NCI-H345 treated with DMSO at 0.1 percent for 48 hours (cell line): ENCODE measurements at regions not wholly inside any gene's neighbourhood (a gene's known extent, or its start where the extent isn't known, plus 50 kb on each side); places are given as distances from the start of the nearest gene placed in this dataset.

Experiments
- DNase-seq: peaks from one replicate; lab custom pipeline; 2025; ENCODE audit not compliant: unreplicated experiment; lab: John Stamatoyannopoulos, UW

- no peak for DNase-seq
Measured at GRCh38 chr5:159638954-159639559, 277.2 kb upstream of the ADRA1B start.

- no peak for DNase-seq
Measured at GRCh38 chr5:159639590-159639989, 276.7 kb upstream of the ADRA1B start.

DNA sequence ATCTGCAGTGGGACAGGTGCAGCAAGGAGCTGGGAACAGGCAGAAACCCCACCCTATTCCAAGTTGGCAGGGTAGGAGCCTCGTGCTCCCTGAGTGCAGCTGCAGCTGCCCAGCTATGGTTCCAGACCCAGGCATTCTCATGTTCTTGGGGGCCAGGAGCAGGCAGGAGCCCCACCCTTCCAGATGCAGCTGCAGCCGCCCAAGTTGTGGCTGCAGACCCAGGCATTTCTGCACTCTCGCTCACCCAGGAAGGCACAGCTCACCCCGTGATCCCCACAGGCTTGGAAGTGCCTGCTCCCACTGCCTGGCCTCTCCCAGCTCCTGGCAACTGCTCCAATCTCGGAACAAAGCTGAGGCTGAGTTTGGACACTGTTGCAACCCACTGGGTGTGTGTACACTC, 275.8 kb upstream of the ADRA1B start:
- DNase-seq = no peak

DNA sequence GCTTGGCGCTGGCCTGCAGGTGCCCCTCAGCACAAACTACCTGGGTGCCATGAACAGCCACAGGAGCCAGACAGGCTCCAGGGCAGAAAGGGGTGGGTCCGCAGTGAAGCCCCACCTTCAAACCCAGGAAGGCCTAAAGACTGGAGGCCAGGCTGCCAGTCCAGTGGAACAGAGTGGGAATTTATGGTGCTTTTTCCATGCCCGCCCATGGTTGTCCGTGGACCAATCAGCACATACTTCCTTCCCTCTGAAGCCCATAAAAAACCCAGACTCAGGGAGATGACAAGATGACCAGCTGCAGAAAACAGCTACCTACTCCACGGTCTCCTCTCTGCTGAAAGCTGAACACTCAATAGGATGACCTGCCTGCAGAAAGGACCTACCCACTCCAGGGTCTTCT, 275.4 kb upstream of the ADRA1B start:
- no peak for DNase-seq

GRCh38 chr5:159641371-159642039, 274.8 kb upstream of the ADRA1B start:
- DNase-seq = no peak

DNA sequence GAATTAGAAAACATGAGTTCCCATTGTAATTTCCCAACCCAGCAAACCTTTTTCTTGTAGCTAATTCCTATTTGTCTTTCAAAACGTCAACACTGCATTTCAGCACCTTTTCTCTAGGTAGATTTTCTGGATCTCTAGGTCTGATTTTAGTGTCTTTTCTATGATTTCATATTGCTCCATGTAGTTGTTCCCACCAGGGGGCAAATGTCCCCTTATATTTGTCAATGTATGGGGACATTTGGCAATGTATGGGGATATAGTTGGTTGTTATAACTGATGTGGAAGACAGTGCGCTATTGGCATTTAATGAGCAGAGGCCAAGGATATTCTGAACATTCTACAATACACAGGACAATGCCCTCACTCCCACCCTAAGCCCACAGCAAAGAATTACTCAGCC, 273.9 kb upstream of the ADRA1B start:
- no peak for DNase-seq

- no peak for DNase-seq
Measured at GRCh38 chr5:159644053-159644452, 272.2 kb upstream of the ADRA1B start.

DNA sequence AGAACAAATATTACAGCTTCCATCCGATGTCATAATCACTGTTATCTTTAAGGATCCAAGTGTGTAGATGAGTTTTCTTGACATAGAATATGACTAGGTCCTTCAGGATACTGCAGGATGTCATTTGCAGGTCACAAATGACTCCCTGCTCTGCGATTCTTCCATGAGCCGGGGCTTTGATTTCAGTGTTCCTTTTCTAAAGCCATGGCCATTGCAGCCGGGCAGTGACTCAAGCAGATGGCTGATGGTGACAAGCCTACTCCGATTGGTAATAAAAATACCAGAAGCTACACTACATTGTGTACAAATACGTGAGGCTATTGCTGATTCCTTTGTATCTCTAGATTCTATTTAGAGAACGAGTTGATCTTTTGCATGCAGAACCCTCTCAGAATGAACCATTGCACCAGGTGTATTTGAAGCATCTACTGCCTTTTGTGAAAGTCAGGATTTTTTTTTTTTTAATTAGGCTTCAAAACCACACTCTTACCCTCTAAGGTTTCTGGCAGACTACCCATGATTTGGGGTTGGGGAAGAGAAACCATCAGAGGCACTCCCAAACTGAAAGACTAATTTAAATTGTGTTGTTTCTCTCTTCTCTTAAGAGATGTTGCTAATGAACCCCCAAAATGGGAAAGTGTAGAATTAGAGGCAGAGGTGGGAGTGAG, 271.0 kb upstream of the ADRA1B start:
- no peak for DNase-seq

DNA sequence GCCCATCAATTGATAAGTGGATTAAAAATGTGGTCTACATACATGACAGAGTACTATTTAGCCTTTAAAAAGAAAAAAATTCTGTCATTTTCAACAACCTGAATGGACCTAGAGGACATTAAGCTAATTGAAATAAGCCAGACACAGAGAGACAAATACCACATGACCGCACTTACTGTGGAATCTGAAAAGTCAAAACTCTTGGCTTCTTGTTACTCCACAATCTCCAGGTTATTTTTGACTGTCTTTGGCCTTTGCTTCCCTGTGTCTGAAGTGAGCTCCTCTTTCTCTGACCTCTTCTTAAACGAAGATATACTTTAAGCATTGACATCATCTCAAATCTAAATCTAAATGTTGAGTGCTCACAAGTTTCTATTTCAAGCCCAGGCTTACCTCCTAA, 265.5 kb upstream of the ADRA1B start:
- DNase-seq = no peak

DNA sequence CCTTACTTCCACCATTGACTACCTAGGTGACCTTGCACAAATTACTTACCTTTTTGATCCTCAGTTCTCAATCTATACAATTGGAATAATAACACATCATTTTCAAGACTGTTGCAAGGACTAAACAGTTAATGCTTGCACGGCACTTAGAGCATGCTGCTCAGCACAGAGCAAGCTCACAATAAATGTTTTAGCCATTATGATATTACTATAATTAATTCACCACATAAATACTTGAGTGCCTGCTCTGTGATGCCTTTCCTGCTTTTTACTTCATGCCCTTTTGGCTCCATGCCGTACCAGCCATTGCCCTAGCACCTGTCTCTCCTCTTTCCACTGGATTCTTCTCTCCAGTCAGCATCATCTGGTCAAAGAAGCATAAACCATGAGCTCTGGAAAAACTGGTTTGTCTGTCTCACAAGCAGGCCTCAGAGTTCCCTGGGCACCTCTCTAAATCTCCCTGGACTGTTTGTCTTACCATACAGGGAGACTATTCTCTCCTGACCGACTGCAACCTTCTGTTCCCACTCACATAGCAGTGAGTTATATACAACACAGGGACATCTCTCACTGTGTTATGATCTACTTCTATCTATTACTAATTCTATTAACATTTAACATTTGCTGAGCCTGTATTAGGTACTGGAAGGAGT, 260.4 kb upstream of the ADRA1B start:
- no peak for DNase-seq

- DNase-seq = no peak
Measured at GRCh38 chr5:159657298-159657697, 259.0 kb upstream of the ADRA1B start.

GRCh38 chr5:159657771-159658170, 258.5 kb upstream of the ADRA1B start:
- no peak for DNase-seq

GRCh38 chr5:159658266-159658925, 257.9 kb upstream of the ADRA1B start:
- no peak for DNase-seq

GRCh38 chr5:159660401-159660800, 255.9 kb upstream of the ADRA1B start:
- DNase-seq = no peak

DNA sequence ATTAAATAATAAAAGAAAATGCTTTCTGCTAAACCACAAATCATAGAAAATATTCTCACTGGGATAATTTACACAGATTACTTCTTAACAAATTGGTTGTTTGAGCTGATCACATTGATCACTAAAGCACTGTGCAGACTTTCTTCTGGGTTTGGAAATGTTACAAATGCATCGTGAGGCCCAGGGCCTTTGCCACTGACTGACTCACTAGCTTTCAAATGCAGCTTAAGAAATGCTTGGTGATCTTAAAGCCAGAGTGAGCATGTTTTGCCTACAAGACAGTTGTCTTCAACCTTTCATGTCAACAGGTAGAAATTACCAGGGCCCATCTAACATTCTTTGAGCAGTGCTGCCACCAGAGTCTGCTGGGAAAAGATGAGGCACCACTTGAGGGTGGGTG, 252.3 kb upstream of the ADRA1B start:
- DNase-seq = no peak

- no peak for DNase-seq
Measured at GRCh38 chr5:159667286-159667685, 249.0 kb upstream of the ADRA1B start.

- no peak for DNase-seq
Measured at GRCh38 chr5:159668556-159668955, 247.7 kb upstream of the ADRA1B start.

GRCh38 chr5:159669559-159669958, 246.7 kb upstream of the ADRA1B start:
- no peak for DNase-seq

DNA sequence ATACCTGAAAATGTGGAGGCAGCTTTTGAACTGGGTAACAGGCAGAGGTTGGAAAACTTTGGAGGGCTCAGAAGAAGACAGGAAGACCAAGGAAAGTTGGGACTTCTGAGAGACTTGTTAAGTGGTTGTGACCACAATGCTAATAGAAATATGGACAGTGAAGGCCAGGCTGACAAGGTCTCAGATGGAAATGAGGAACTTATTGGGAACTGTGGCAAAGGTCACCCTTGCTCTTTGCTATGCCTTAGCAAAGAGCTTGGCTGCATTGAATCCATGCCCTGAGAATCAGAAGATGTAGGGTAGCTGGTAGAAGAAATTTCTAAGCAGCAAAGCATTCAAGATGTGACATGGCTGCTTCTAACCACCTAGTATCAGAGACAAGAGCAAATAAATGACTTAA, 244.4 kb upstream of the ADRA1B start:
- no peak for DNase-seq

DNA sequence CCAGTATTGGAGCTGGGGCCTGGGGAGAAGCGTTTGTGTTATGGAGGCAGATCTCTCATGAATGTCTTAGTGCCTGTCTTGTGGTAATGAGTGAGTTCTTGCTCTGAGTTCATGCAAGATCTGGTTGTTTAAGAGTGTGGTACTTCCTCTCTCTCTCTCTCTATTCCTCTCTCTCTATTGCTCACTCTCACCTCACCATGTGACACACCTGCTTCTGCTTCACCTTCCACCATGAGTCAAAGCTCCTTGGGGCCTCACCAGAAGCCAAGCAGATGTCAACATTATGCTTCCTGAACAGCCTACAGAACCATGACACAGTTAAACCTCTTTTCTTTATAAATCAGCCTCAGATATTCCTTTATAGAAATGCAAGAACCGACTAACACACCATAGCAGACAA, 242.7 kb upstream of the ADRA1B start:
- DNase-seq = no peak

GRCh38 chr5:159678657-159679392, 237.5 kb upstream of the ADRA1B start:
- no peak for DNase-seq
